ENCODE measurements at regions not wholly inside any gene's neighbourhood (a gene's known extent, or its start where the extent isn't known, plus 50 kb on each side); places are given as distances from the start of the nearest gene placed in this dataset.

DNA sequence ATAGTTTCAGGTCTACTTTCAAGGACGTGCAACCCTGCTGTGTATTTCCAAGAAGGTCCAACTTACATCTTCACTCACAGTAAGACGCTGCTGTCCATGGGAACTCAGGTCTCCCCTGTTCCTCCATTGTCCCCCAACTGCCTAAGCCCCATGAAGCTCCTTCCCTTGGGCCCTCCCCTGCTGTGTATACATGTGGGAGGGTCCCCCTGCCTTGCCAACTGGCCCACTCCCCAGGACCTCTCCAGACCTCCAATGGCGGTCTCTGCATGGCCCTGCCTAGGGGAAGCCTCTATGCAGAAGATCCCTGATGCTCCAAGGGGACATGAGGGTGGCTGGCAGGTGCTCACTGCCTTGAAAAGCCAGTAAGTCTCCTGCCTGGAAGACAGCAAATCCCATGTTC lies 186.7 kb upstream of the CST7 start:
- ChIA-PET POLR2A (no interaction called here), CTCF (no interaction called here)
- TF ChIP-seq, protein P1, sequence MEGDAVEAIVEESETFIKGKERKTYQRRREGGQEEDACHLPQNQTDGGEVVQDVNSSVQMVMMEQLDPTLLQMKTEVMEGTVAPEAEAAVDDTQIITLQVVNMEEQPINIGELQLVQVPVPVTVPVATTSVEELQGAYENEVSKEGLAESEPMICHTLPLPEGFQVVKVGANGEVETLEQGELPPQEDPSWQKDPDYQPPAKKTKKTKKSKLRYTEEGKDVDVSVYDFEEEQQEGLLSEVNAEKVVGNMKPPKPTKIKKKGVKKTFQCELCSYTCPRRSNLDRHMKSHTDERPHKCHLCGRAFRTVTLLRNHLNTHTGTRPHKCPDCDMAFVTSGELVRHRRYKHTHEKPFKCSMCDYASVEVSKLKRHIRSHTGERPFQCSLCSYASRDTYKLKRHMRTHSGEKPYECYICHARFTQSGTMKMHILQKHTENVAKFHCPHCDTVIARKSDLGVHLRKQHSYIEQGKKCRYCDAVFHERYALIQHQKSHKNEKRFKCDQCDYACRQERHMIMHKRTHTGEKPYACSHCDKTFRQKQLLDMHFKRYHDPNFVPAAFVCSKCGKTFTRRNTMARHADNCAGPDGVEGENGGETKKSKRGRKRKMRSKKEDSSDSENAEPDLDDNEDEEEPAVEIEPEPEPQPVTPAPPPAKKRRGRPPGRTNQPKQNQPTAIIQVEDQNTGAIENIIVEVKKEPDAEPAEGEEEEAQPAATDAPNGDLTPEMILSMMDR (IDR thresholded peaks at IDR 0.05) = no peak
- TF ChIP-seq POLR2AphosphoS5 (IDR thresholded peaks at IDR 0.05; ENCODE audit: low read depth, low read length) (no peak), TCF7L2 (IDR thresholded peaks at IDR 0.05; ENCODE audit: low read depth, low read length) (no peak), SIN3A (IDR thresholded peaks at IDR 0.05; ENCODE audit: borderline replicate concordance, insufficient read depth, low read depth, low read length) (no peak)
- TF ChIP-seq, protein P2, sequence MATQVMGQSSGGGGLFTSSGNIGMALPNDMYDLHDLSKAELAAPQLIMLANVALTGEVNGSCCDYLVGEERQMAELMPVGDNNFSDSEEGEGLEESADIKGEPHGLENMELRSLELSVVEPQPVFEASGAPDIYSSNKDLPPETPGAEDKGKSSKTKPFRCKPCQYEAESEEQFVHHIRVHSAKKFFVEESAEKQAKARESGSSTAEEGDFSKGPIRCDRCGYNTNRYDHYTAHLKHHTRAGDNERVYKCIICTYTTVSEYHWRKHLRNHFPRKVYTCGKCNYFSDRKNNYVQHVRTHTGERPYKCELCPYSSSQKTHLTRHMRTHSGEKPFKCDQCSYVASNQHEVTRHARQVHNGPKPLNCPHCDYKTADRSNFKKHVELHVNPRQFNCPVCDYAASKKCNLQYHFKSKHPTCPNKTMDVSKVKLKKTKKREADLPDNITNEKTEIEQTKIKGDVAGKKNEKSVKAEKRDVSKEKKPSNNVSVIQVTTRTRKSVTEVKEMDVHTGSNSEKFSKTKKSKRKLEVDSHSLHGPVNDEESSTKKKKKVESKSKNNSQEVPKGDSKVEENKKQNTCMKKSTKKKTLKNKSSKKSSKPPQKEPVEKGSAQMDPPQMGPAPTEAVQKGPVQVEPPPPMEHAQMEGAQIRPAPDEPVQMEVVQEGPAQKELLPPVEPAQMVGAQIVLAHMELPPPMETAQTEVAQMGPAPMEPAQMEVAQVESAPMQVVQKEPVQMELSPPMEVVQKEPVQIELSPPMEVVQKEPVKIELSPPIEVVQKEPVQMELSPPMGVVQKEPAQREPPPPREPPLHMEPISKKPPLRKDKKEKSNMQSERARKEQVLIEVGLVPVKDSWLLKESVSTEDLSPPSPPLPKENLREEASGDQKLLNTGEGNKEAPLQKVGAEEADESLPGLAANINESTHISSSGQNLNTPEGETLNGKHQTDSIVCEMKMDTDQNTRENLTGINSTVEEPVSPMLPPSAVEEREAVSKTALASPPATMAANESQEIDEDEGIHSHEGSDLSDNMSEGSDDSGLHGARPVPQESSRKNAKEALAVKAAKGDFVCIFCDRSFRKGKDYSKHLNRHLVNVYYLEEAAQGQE (IDR thresholded peaks at IDR 0.05; ENCODE audit: insufficient read depth in 1 of 2, low read depth in 2 of 2, low read length in 1 of 2) = no peak
- DNase-seq (ENCODE audit: low read depth, low spot score) = no peak
- H3K4me1 ChIP-seq (ENCODE audit: control insufficient read depth, insufficient read depth, low read length) = no peaks in the 10 kb centered on the region
- BruUV-seq (replicated peaks) = no TSS peak
- H3K4me3 ChIP-seq (ENCODE audit: low read depth in 2 of 2, low read length in 2 of 2) = no peak overlapping the region
- intact Hi-C loops (cut with micrococcal nuclease; ENCODE audit: unreplicated experiment) = no loop called here
- no peak overlapping the region for H3K27ac ChIP-seq (ENCODE audit: low read length)
- H3K9me3 ChIP-seq (ENCODE audit: control insufficient read depth, insufficient read depth, low read depth, low read length) = no peaks in the 10 kb centered on the region
- in situ Hi-C loops (cut with HindIII; ENCODE audit: low pct_unique_long_range_greater_than_20kb, low sequenced_read_pairs) = no loop called here
- ATAC-seq = no peak
- no peaks in the 10 kb centered on the region for H3K36me3 ChIP-seq (ENCODE audit: control insufficient read depth, insufficient read depth, low read length)
- H3K27me3 ChIP-seq (ENCODE audit: control insufficient read depth, insufficient read depth, low read length) = peaks cover 5% of the 10 kb centered on the region; the same call in 1 of the 2 replicates

DNA sequence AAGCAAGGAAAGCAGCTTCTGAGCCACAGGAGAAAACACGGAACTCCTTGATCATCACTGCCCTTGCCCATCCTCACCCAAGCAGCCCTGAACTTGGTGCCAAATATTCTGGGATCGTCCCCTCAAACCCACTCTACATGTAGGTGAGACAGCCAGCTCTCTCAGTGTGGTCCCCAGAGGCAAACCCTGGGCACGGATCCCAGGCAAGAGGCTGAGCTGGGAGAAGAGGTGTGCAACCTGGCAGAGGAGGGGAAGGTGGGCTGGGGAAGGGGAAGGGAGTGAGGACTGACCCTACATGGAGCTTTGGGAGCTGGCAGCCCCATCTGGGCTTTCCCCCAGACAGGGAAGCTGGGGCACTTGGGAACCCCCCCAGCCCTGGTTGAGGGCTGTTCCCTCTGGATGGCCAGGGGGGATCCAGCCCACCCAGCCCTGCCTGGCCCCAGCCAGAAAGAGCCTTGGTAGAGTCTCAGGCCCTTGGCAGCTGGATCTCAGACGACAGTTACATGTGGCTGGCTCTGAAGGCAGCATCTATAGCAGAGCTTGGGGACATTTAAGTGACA lies 186.2 kb upstream of the CST7 start:
- Histone ChIP-seq H3K4me3 (ENCODE audit: low read depth in 2 of 2, low read length in 2 of 2) (no peak overlapping the region), H3K36me3 (ENCODE audit: control insufficient read depth, insufficient read depth, low read length) (no peaks in the 10 kb centered on the region), H3K27ac (ENCODE audit: low read length) (no peak overlapping the region), H3K9me3 (ENCODE audit: control insufficient read depth, insufficient read depth, low read depth, low read length) (no peaks in the 10 kb centered on the region), H3K27me3 (ENCODE audit: control insufficient read depth, insufficient read depth, low read length) (peaks cover 5% of the 10 kb centered on the region; the same call in 1 of the 2 replicates), H3K4me1 (ENCODE audit: control insufficient read depth, insufficient read depth, low read length) (no peaks in the 10 kb centered on the region)
- in situ Hi-C loops (cut with HindIII; ENCODE audit: low pct_unique_long_range_greater_than_20kb, low sequenced_read_pairs) = no loop called here
- no peak for ATAC-seq
- DNase-seq (ENCODE audit: low read depth, low spot score) = no peak
- TF ChIP-seq POLR2AphosphoS5 (IDR thresholded peaks at IDR 0.05; ENCODE audit: low read depth, low read length) = no peak
- TF ChIP-seq, protein P1 (IDR thresholded peaks at IDR 0.05) = no peak
- TF ChIP-seq SIN3A (IDR thresholded peaks at IDR 0.05; ENCODE audit: borderline replicate concordance, insufficient read depth, low read depth, low read length) = no peak
- no peak for TF ChIP-seq TCF7L2 (IDR thresholded peaks at IDR 0.05; ENCODE audit: low read depth, low read length)
- TF ChIP-seq, protein P2 (IDR thresholded peaks at IDR 0.05; ENCODE audit: insufficient read depth in 1 of 2, low read depth in 2 of 2, low read length in 1 of 2) = no peak
- CTCF ChIA-PET = no interaction called here
- POLR2A ChIA-PET = no interaction called here
- BruUV-seq (replicated peaks) = no TSS peak
- intact Hi-C loops (cut with micrococcal nuclease; ENCODE audit: unreplicated experiment) = no loop called here
